Dermis microvascular lymphatic vessel endothelial cell (primary cell): ENCODE measurements at regions not wholly inside any gene's neighbourhood (a gene's known extent, or its start where the extent isn't known, plus 50 kb on each side); places are given as distances from the start of the nearest gene placed in this dataset.
A peak's percentile ranks its signal among the peaks of the same experiment; 100 is the strongest.

Experiments
- DNase-seq, 2 donors: peaks; one replicate each; pipeline versions ENCODE4 v3.0.0 to v3.0.0-alpha.2; 2010; ENCODE audit warnings: low read depth in 2 of 2

GRCh38 chr20:63116412-63117106, 99.4 kb downstream of the YTHDF1 start:
- DNase-seq = peak in 1 of 2 donors; percentile 34

- no peak for DNase-seq
Measured at GRCh38 chr20:63115651-63116411, 100.1 kb downstream of the YTHDF1 start.

- DNase-seq = no peak
Measured at GRCh38 chr20:63114693-63115311, 101.1 kb downstream of the YTHDF1 start.

- DNase-seq = no peak
Measured at GRCh38 chr20:63114006-63114692, 101.8 kb downstream of the YTHDF1 start.

- DNase-seq = no peak
Measured at GRCh38 chr20:63112491-63113219, 103.3 kb downstream of the YTHDF1 start.

DNA sequence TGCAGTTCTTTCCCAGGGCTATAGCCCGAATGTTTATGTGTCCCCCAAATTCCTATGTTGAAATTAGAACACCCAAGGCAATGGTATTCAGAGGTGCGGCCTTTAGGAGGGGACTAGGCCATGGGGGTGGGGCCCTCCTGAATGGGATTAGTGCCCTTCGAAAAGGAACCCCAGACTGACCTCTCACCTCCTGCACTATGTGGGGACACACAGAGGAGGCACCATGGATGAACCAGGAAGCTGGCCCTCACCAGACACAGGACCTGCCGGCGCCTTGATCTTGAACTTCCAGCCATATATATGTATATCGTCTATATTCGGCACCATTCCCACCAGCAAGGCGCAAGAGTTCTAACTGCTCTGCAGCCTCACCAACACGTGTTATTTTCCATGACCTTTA, 101.5 kb upstream of the BHLHE23 start:
- DNase-seq = no peak

GRCh38 chr20:63107449-63108200, 100.9 kb upstream of the BHLHE23 start:
- no peak for DNase-seq

DNA sequence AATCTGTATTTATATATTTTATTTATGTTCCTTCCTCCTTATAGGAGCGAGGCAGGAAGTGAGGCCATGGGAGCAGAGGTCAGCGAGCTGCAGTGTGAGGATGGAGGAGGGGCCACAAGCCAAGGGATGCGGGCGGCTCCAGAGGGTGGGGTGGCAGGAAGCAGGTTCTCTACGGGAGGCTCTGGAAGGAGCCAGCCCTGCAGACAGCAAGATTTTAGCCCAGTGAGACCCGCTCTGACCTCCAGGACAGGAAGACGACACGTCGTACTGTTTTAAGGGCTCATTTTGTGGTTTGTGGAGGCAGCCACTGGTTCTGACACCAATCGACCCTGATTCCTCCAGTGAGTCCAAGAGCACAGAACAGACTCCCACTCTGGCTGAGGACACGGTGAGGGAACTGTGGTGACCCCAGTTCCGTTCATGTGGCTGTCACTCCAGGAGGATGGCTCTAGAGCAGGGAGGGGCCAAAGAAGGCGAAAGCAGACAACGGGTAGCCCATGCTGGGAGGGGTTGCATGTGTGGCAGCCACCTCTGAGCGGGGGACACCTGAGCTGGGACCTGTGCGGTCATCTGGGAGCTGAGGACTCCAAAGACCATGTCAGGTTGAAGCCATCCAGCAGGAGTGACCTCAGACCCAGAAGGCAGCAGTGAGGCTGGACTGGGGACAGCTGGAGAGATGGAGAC, 100.1 kb upstream of the BHLHE23 start:
- no peak for DNase-seq

DNA sequence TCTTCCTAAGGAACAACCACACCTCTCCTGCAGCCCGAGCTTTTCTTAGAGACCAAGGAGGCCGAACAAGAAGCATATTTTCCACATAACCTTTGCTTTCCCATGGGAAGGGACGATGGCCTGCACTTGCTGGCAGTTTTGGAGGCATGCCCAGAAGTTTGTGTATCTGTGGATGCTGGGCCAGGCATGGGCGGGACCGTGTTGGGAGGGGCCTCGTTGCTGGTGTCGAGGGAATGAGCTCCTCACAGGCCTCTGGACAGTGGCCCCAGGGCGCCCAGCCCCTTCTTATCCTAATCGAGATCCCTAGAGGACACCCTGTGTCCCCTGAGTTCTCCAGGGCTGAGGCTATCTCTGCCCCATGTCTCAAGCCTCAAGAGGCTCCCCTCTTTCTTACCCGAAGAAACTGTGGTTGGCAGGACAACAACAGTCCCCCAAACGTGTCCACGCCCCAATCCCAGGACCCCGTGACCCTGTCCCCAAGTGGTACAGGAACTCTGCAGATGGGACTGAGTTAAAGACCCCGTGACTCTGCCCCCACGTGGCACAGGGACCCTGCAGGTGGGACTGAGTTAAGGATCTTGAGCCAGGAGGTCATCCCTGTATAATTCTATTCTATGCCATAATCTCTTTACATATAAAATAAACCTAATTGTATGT, 99.5 kb upstream of the BHLHE23 start:
- no peak for DNase-seq

DNA sequence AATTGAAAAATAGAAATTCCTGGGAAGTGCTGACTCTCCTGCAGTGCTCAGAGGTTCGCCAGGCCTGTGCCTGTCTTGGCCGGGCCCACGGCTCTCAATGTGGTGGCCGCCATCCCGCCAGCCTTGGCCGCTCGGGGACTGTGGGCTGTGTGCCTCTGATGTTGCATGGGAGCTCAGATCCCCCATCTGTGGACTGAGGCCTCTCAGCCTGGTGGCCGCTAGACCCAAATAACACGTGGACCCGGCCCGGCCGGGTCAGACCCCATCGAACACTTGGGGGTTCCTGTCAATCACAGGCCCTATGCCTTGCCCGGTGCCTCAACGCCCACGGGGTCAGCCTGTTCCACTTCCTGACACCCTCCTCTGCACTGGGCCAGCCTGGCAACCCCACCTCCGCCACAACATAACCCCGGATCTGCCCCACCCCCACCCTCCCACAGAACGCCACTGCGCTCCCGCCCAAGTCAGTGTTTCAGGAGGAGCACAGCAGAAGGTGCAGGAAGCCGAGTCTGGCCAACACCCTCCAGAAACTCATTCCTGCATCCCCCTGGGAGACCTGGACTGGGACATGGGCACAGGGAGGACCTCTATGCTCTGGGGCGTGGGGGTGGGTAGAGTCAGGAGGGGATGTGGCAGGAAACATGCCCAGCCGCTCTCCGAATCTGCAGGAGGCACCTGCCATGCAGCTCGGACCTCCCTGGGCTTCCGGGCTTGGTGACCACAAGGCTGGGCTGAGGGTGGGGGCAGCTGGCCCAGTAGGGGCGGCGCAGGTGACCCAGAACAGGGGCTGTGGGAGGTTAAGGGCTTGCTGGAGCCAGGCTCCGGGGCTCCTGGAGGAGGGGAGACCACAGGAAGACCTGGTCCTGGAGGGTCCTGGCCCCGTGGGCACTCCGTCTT, 98.7 kb upstream of the BHLHE23 start:
- no peak for DNase-seq

DNA sequence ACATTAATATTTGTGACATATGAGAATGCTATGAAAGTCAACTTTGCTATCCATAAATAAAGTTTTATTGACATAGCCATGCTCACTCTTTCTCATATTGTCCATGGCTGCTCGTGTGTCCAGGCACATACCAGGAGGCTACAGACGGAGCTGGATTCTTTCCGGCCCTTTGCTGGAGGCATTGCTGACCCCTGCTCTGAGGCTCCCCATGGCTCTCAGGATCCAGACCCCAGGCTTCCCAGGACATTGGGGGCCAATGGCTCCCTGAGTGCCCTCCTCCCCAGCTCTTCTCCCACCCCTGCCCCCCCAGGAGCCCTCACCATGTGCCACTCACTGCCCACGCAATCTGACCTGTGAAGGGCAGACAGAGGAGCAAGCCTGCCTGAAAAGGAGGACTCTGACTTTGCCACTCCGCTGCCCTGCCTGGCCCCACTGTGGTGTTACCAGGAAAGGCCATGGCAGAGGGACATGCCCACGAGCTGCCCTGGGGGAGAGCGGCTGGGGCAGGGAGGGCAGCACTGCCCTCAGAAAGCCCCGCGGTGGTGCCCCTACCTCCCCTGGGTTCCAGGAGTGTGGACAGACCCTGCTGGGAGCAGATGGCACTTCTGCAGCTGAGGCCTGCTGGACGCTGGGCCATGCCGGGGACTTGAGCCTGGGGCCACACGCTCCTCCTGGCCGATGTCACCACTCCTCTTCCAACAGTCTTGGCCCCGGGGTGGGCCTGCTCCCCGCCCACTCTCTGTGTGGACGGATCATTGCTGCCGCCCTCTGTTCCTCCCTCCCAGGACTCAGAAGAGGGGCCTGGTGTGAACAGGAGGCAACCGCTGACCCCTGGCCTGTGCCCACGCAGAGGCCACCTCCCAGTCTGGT, 97.8 kb upstream of the BHLHE23 start:
- no peak for DNase-seq

DNA sequence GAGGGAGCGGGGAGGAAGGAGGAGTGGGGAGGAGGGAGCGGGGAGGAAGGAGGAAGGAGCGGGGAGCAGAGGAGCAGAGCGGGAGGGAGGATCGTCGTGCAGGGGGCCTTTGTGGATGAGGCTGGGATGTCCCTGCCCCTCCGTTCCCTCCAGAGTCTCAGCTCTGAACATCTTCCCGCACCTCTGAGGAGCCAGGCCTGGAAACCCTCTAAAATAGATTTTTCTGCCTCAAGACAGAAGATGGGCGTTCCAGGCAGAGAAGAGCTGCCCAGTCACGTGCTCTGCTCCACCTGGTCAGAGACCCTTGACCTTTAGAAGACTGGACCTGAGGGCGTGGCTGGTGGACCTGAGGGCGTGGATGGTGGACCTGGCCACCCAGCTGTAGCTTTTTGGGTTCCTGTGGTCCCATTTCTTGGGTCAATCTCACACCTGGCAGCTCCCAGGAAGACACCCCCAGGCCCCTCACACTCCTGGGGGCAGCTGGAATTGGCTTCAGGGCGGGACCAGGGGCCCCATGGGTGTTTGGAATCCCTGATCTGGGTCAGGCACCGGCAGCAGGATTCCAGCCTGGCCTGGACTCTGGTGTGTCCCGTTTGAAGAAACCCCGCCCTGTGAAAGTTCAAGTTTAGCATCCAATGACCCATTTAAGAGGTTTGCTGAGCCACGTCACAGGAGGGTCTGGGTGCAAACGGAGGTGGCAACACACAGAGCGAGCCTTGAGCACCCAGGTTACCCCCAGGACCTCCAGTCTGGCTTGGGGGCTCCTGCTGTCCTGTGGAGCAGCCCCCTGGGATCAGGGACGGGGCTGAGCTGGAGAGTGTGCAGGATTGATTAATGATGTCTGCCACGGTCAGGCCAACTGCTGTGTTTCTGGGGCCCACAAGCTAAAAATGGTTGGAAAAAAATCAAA, 96.9 kb upstream of the BHLHE23 start:
- DNase-seq = no peak

DNA sequence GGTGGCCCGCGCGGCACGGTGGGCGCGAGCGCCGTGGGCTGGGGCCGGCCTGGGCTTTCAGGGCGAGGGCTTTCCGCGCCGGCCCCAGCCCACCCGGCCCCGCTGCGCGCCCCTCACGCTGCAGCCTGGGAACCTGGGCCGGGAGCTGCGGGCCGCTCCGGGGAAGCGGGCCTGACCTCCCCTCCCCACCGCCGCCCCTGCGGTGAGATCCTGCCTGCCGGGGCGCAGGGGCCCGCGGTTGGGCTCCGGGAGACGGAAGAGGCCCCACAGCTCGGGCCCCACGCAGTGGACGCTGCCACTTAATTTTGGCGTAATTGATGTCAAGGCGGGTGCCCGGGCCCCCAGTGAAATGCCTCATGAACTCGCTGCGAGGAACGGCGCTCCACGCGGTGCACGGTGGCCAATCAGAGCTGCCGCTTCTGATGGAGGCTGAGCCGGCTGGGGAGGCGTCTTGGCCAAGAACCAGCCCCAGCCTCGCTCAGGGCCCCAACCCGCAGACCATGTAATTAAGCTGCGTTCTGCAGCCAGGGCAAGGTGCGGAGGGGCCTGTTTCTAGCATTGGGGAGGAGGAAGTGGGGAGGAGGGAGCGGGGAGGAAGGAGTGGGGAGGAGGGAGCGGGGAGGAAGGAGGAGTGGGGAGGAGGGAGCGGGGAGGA, 96.1 kb upstream of the BHLHE23 start:
- peak in 1 of 2 donors; percentile 20 for DNase-seq

DNA sequence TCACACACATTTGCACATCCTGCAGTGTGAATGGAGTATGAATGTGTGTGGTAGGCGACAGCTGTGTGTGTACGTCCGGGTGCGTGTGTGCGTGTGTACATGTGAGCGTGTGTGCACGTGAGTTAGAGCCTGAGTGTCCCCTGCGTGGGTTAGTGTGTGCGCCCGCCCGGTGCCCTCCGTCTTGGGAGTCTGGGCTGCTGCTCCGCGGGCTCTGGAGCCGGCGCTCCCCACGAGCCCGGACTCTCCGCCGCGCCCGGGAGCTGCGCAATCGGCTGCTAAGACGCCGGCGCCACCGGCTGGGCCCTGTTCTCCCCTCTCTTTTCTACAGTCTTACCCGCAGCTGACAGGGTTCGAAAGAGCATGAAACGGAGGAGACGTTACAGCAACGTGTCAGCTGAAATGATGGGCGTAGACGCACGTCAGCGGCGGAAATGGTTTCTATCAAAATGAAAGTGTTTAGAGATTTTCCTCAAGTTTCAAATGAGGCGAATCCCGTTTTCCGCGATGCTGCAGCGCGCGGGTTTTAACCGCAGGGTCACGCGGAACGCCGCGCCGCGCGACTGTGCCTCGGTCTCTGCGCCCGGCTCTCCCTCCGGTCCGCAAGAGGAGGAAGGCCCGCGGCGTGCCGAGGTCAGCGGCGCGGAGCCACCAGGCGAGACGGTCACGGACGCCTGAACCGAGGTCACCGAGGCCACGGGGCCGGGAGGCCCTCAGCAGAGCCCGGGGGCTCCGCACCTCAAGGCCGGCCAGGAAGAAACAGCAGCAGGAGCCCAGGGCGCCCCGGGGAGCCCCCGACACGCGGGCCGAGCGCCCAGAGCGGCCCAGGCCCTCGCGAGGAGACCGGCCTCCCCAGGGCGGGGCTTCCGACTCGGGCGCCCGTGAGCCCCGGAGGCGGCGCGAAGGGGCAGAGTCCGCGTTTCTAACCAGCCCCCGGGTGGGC, 95.3 kb upstream of the BHLHE23 start:
- peak in 1 of 2 donors; percentile 22 for DNase-seq
